Pancreas (tissue), 10 donors: ENCODE measurements at regions not wholly inside any gene's neighbourhood (a gene's known extent, or its start where the extent isn't known, plus 50 kb on each side); places are given as distances from the start of the nearest gene placed in this dataset.

Experiments
- ATAC-seq, 4 donors: fragments of 200-7000 bp; cut with Tn5 transposase; one replicate each; pipeline versions ENCODE4 v1.8.0 to v1.9.1; 2020; ENCODE audit warnings: mild to moderate bottlenecking in 4 of 4, moderate library complexity in 4 of 4
- DNase-seq, 6 donors: peaks; one replicate each; pipeline ENCODE4 v3.0.0-alpha.2; 2020
- FAIRE-seq: peaks from 2 replicates; lab custom pipeline; 2012; peaks lifted over from hg19 to GRCh38; lab: Jason Lieb, UNC
- H3K27ac ChIP-seq, 4 donors: fragments of 200-600 bp; sonication (generic); 1 replicate in 3 of 4; 2 replicates in 1 of 4; pipeline versions ENCODE4 v1.5.0 to v1.8.0; 2020
- H3K27me3 ChIP-seq, 4 donors: fragments of 200-600 bp; one replicate each; pipeline ENCODE4 v1.8.0; 2021
- H3K36me3 ChIP-seq, 3 donors: fragments of 200-600 bp; sonication (generic) in 1 of 3; one replicate each; pipeline versions ENCODE4 v1.5.0 to v1.8.0; 2020 to 2021
- H3K4me1 ChIP-seq, 3 donors: fragments of 200-600 bp; one replicate each; pipeline ENCODE4 v1.8.0; 2021
- H3K4me3 ChIP-seq, 4 donors: fragments of 200-600 bp; sonication (generic) in 2 of 4; one replicate each; pipeline versions ENCODE4 v1.5.0 to v1.8.0; 2020 to 2021
- H3K9me3 ChIP-seq, 4 donors: fragments of 200-600 bp; one replicate each; pipeline ENCODE4 v1.8.0; 2021
- WGBS, 2 donors: extraction: QIAGEN DNeasy Blood & Tissue Kit; methylation state at CpG; one replicate each; pipeline ENCODE4 v1.1.7; 2013; 5-methylcytosine and 5-hydroxymethylcytosine counted together
- intact Hi-C, 3 donors: fragments of 100-400 bp; cut with DNase I; formaldehyde crosslinking; loops; one replicate each; pipeline versions ENCODE4 v1.11.1 to v1.14.2; 2022
- TF ChIP-seq, protein P1 (sequence below), 4 donors: fragments of 200-600 bp; sonication (generic) in 3 of 4; IDR thresholded peaks; one replicate each; pipeline versions ENCODE4 v1.5.0 to v1.8.0; 2021; ENCODE audit warnings: antibody characterized with exemption in 4 of 4
- donor health status: healthy with polysubstance abuse.
- donor health status: DM: no; HTN: no; CAD: no; lungs with moderate emphysema.
- donor health status: DM: no; HTN: no; CAD: no.
- donor health status: control.
- donor health status: control.
- donor health status: Bipolar disorder and iron deficiency.
- donor health status: DM: yes; HTN: yes; CAD: no.
- donor health status: DM: no; HTN: no; CAD: no.
- donor health status: DM: no; HTN: no; CAD: no.
- donor health status: DM: yes; HTN: yes; CAD: no.

DNA sequence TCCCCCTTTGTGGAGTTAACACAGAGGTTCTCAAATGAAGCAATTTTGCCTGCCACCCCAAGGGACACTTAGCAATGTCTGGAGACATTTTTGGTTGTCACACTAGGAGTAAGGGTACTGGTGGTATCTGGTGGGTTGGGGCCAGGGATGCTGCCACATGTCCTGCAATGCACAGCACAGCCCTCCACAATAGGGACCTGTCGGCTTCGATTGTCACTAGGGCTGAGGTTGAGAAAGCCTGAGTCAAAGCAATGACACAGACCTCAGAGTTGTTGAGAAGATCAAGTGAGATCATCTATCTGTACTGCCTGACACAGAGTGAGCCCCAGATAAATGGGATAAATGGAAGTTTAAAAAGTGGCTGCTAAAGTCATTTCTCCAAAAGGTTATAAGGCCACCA lies 249.2 kb upstream of the KLF4 start:
- no peaks in the 10 kb centered on the region for H3K4me1 ChIP-seq
- 92 to 100% methylated on average over 2 of the region's 2 CpGs for WGBS, 2 donors
- ATAC-seq (peak in 1 of 4 donors; percentile 29), DNase-seq (no peak), FAIRE-seq (no peak)
- intact Hi-C loops: loop anchor here in 1 of 3 donors (10.0 kb wide), 1 partner anchor 64 kb away; no protein-coding TSS in a partner anchor
- no peaks in the 10 kb centered on the region for H3K27me3 ChIP-seq
- TF ChIP-seq, protein P1, sequence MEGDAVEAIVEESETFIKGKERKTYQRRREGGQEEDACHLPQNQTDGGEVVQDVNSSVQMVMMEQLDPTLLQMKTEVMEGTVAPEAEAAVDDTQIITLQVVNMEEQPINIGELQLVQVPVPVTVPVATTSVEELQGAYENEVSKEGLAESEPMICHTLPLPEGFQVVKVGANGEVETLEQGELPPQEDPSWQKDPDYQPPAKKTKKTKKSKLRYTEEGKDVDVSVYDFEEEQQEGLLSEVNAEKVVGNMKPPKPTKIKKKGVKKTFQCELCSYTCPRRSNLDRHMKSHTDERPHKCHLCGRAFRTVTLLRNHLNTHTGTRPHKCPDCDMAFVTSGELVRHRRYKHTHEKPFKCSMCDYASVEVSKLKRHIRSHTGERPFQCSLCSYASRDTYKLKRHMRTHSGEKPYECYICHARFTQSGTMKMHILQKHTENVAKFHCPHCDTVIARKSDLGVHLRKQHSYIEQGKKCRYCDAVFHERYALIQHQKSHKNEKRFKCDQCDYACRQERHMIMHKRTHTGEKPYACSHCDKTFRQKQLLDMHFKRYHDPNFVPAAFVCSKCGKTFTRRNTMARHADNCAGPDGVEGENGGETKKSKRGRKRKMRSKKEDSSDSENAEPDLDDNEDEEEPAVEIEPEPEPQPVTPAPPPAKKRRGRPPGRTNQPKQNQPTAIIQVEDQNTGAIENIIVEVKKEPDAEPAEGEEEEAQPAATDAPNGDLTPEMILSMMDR (IDR thresholded peaks at IDR 0.05): no peak
- peak overlapping the region in 2 of 4 donors; percentile 11 to 35 for H3K27ac ChIP-seq
- no peaks in the 10 kb centered on the region for H3K36me3 ChIP-seq
- H3K4me3 ChIP-seq: no peak overlapping the region
- H3K9me3 ChIP-seq: no peaks in the 10 kb centered on the region

DNA sequence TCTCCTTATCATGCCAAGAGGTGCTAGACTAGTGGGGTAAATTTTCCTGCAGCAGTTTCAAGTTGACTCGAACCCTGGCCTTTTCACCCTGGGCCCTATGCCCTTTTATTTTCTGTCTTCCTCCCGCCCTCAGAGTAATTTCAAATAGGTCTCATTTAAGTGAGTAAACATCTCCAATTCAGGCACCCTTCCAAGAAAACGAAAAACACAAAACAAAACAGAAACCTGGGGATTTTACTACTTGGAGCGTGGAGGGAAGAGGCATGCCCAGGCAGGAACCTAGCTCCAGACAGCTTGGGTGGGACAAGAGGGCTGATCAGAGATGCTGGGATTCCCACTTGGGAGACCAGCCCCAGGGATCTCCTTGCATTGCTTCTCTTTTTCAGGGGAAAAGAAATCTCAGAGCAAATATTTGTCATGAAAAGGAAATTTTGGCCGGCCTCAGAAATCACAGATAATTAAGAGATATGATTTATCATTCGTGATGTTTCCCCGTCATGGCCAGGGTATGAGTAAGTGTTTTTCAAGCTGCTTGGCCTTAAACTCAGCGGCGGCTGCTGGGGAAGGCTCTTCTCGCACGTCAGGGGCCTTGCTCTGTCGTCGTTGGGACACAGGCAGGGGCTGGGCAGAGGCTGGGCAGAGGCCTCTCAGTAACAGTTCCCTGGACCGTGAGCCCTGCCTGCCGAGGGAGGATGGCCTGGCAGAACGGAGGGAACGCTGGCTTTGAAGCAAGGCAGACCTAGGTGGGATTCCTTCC lies 248.6 kb upstream of the KLF4 start:
- peak; percentile 53 to 76 (median 66) for ATAC-seq
- DNase-seq: no peak
- no peak for FAIRE-seq
- H3K36me3 ChIP-seq: no peaks in the 10 kb centered on the region
- intact Hi-C loops: loop anchor here in 1 of 3 donors (10.0 kb wide), 1 partner anchor 63 kb away; no protein-coding TSS in a partner anchor
- no peaks in the 10 kb centered on the region for H3K4me1 ChIP-seq
- TF ChIP-seq, protein P1 (IDR thresholded peaks at IDR 0.05): no peak
- WGBS, 2 donors: 47 to 51% methylated on average over 17 of the region's 17 CpGs
- no peaks in the 10 kb centered on the region for H3K9me3 ChIP-seq
- H3K27ac ChIP-seq: peak overlapping the region in 2 of 4 donors; percentile 11 to 35
- H3K27me3 ChIP-seq: no peaks in the 10 kb centered on the region
- H3K4me3 ChIP-seq: no peak overlapping the region

DNA sequence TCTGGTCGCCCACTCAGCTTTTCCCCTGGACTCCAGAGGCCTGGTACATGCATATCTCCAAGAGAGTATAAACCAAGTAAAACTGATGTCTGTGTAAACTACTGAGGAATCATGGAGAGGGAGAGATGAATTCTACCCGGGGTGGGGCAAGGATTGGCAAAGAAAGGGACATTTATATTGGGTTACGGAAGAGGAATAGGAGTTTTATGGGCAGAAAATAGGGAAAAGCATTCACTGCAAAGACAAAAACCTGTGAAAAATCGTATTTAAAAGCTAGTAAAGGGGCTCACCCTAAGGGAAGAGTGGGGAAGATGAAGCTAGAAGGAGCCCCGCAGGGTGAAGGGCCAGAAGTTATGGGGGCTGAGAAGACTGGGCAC lies 248.0 kb upstream of the KLF4 start:
- H3K36me3 ChIP-seq: no peaks in the 10 kb centered on the region
- WGBS, 2 donors: 73 to 79% methylated on average over 5 of the region's 5 CpGs
- no peak for FAIRE-seq
- DNase-seq: no peak
- H3K4me1 ChIP-seq: peaks cover 0 to 4% (median 0%) of the 10 kb centered on the region in 3 donors
- H3K9me3 ChIP-seq: no peaks in the 10 kb centered on the region
- no peak for ATAC-seq
- H3K4me3 ChIP-seq: no peak overlapping the region
- TF ChIP-seq, protein P1 (IDR thresholded peaks at IDR 0.05): no peak
- H3K27ac ChIP-seq: no peak overlapping the region
- intact Hi-C loops: loop anchor here in 1 of 3 donors (10.0 kb wide), 1 partner anchor 63 kb away; no protein-coding TSS in a partner anchor
- no peaks in the 10 kb centered on the region for H3K27me3 ChIP-seq

DNA sequence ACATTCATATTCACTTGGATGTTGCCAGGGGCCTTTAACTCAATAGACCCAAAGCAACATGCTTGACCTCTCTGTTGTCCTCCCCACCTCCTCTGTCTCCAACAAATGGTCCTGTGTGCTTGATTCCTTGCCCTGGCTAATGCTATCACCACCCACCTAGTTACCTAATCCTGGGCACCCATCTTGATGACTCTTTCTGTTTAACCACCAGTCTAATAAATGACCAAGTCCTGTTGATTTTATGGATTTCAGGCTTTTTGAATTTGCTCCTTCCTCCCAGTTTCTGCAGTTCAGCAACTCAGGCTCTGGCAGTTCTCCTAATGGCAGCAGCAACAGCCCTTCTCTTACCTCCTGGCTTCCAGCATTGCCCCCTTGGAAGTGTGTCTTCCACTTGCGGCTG lies 246.3 kb upstream of the KLF4 start:
- DNase-seq (no peak), FAIRE-seq (no peak), ATAC-seq (no peak)
- 88 to 94% methylated on average over 1 of the region's 1 CpG for WGBS, 2 donors
- TF ChIP-seq, protein P1 (IDR thresholded peaks at IDR 0.05): no peak
- H3K4me1 ChIP-seq: peaks cover 0 to 4% (median 0%) of the 10 kb centered on the region in 3 donors
- no peaks in the 10 kb centered on the region for H3K9me3 ChIP-seq
- no peak overlapping the region for H3K27ac ChIP-seq
- H3K4me3 ChIP-seq: no peak overlapping the region
- H3K36me3 ChIP-seq: no peaks in the 10 kb centered on the region
- H3K27me3 ChIP-seq: no peaks in the 10 kb centered on the region
- intact Hi-C loops: loop anchor here in 1 of 3 donors (10.0 kb wide), 1 partner anchor 61 kb away; no protein-coding TSS in a partner anchor
